GM12878 (cell line): ENCODE measurements at regions not wholly inside any gene's neighbourhood (a gene's known extent, or its start where the extent isn't known, plus 50 kb on each side); places are given as distances from the start of the nearest gene placed in this dataset.

Experiments
- CREM ChIP-seq: IDR thresholded peaks from 2 replicates; pipeline ENCODE4 v1.6.1; 2014; ENCODE audit warnings: antibody characterized with exemption, low read depth
- CTCF ChIP-seq, 3 experiments: IDR thresholded peaks in 2 of 3; conservative IDR thresholded peaks in 1 of 3; 2 replicates each; pipeline ENCODE4 v1.5.1; 2011; ENCODE audit warnings: low read depth in 3 of 3, low read length in 3 of 3, mild to moderate bottlenecking in 3 of 3, control low read depth in 2 of 3, moderate library complexity in 2 of 3, inconsistent platforms in 1 of 3, mixed read lengths in 1 of 3; ENCODE audit not compliant: control insufficient read depth in 2 of 3, insufficient read depth in 1 of 3; ENCODE audit errors: extremely low read depth in 1 of 3
- EGR1 ChIP-seq, 2 experiments: IDR thresholded peaks; 1 replicate in 1 of 2; 2 replicates in 1 of 2; pipeline ENCODE4 v1.6.1; 2011 to 2012; ENCODE audit warnings: low read depth in 2 of 2, low read length in 2 of 2, borderline replicate concordance in 1 of 2, mild to moderate bottlenecking in 1 of 2, moderate library complexity in 1 of 2
- MAX ChIP-seq: IDR thresholded peaks from 2 replicates; pipeline ENCODE4 v1.6.1; 2012; ENCODE audit warnings: low read depth, low read length, improper control_type of control experiment
- POLR2AphosphoS2 ChIP-seq: IDR thresholded peaks from 2 replicates; pipeline ENCODE4 v1.6.1; 2011; ENCODE audit warnings: low read depth, mild to moderate bottlenecking, low read length, improper control_type of control experiment, moderate library complexity
- REST ChIP-seq: IDR thresholded peaks from 2 replicates; pipeline ENCODE4 v1.6.1; 2012; ENCODE audit warnings: mild to moderate bottlenecking, low read depth, low read length

- TF ChIP-seq POLR2AphosphoS2 (no peak), CTCF (IDR thresholded peaks at IDR 0.05 in 2 of 3, conservative IDR thresholded peaks at IDR 0.05 in 1 of 3; ENCODE audit: control insufficient read depth in 2 of 3, extremely low read depth in 1 of 3, insufficient read depth in 1 of 3, low read depth in 3 of 3, low read length in 3 of 3) (no peak), REST (no peak), MAX (no peak), EGR1 (IDR thresholded peaks at IDR 0.05; ENCODE audit: borderline replicate concordance in 1 of 2, low read depth in 2 of 2, low read length in 2 of 2) (no peak), CREM (no peak)
Measured at GRCh38 chr21:17002594-17003257, 510.1 kb upstream of the CXADR start.
